LHCN-M2 (cell line): ENCODE measurements at regions not wholly inside any gene's neighbourhood (a gene's known extent, or its start where the extent isn't known, plus 50 kb on each side); places are given as distances from the start of the nearest gene placed in this dataset.

Experiments
- DNase-seq: peaks from one replicate; pipeline ENCODE4 v3.0.0-alpha.2; 2012; ENCODE audit warnings: low read depth

GRCh38 chr1:200253774-200254495, 155.9 kb downstream of the ZNF281 start:
- DNase-seq, result no peak

- DNase-seq, result no peak
These were observed 157.3 kb downstream of the ZNF281 start for GRCh38 chr1:200252531-200252930.

GRCh38 chr1:200250469-200250868, 159.4 kb downstream of the ZNF281 start:
- DNase-seq, result no peak

- no peak for DNase-seq
These were observed 161.3 kb downstream of the ZNF281 start for GRCh38 chr1:200248541-200248940.

- no peak for DNase-seq
These were observed 162.3 kb downstream of the ZNF281 start for GRCh38 chr1:200247518-200247917.

GRCh38 chr1:200245473-200245872, 164.4 kb downstream of the ZNF281 start:
- no peak for DNase-seq

GRCh38 chr1:200243042-200243437, 166.8 kb downstream of the ZNF281 start:
- DNase-seq, result peak; percentile 20

GRCh38 chr1:200242110-200243041, 167.5 kb downstream of the ZNF281 start:
- DNase-seq, result no peak

- DNase-seq, result no peak
These were observed 169.2 kb downstream of the ZNF281 start for GRCh38 chr1:200240656-200241055.

GRCh38 chr1:200238311-200238710, 171.5 kb downstream of the ZNF281 start:
- DNase-seq, result no peak

GRCh38 chr1:200237066-200237465, 172.8 kb downstream of the ZNF281 start:
- no peak for DNase-seq

GRCh38 chr1:200234938-200235337, 174.9 kb downstream of the ZNF281 start:
- DNase-seq, result no peak

GRCh38 chr1:200233393-200233792, 176.4 kb downstream of the ZNF281 start:
- DNase-seq, result peak; percentile 7

- no peak for DNase-seq
These were observed 178.0 kb downstream of the ZNF281 start for GRCh38 chr1:200231787-200232231.

- no peak for DNase-seq
These were observed 179.2 kb downstream of the ZNF281 start for GRCh38 chr1:200230671-200231070.

GRCh38 chr1:200228486-200228885, 181.3 kb downstream of the ZNF281 start:
- no peak for DNase-seq

- DNase-seq, result no peak
These were observed 181.8 kb downstream of the ZNF281 start for GRCh38 chr1:200228081-200228480.
